ENCODE measurements at regions not wholly inside any gene's neighbourhood (a gene's known extent, or its start where the extent isn't known, plus 50 kb on each side); places are given as distances from the start of the nearest gene placed in this dataset.

DNA sequence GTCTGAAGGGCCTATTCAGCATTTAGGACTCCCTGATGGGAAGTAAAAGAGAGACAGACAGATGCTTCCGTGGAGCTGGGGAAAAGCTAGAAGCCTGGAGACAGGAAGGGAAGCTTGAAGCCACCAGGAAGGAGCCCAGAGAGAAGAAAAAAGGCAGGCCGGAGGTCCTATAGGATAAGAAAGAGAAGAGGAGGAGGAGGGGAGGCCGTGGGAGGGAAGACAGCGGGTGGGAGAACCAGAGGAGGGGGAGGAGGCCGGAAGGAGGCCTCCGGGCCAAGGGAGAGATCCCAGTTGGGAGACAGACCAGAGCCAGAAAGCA lies 107.1 kb upstream of the PKDCC start:
- DNase-seq: peak; percentile 69

GRCh38 chr2:41941831-41942230 lies 106.0 kb upstream of the PKDCC start:
- no peak for DNase-seq

DNA sequence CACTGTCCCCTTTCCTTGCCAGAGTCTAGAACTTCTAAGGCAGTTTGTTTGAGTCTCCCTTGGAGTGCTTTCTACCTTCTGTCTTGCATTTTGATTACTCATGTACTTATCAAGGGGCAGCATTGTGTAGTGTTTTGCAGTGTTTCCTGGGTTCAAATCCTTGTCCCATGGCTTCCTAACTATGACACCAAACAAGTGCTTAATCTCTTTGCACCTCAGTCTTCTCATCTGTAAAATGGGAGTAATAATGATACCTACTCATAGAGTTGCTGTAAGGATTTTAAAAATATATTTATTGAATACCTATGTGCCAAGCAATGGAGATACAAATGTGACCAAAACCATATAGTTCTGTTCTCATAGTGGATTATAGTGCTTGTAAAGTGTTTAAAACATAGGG lies 105.5 kb upstream of the PKDCC start:
- DNase-seq: no peak

DNA sequence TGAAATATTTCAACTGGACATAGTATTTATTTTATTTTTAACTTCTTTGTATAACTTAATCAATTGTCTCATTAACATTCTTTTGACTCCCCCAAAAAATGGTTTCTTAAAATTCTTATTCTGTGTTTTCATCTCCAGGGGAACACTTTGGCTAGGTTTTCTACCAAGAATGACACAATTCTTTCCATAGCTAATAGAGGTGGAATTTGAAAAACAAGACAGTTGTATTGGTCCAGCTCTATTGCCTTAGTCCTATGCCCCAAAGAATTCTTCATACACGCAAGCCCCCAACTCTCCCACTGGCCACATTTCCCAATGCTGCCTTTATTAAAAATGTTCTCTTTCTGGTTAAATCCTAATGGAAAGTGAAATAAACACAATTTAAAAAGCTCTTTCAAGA lies 104.7 kb upstream of the PKDCC start:
- DNase-seq: no peak

DNA sequence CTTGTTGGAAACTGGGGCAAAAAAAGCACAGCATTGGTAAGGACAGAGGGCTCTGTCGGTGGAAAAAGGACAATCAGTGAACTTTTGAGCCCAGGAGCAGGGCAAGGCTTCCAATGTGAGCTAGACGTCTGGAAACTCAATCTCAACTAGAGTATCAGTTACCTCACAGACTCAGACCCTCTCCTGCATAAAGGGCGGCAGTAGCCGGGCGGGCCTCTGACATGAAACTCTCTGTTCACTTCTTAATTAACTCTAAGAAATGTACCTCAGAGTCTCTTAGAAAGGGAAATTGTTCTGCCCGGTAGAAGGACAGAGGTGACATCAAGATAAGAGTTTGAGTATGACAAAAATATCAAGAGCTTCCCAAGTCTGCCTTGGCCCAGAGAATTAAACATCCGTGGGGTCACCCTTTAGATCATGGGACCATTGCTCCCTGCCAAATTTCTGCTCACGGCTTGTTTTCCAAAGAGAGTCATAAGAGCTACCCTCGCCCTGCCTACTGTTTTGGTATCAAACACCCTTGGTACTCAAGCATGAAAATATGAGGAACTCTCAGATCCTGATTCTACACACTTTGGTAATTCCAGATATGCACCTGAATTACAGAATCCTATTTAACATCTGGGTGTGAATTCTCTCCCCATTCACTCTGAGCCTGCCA lies 103.5 kb upstream of the PKDCC start:
- no peak for DNase-seq

DNA sequence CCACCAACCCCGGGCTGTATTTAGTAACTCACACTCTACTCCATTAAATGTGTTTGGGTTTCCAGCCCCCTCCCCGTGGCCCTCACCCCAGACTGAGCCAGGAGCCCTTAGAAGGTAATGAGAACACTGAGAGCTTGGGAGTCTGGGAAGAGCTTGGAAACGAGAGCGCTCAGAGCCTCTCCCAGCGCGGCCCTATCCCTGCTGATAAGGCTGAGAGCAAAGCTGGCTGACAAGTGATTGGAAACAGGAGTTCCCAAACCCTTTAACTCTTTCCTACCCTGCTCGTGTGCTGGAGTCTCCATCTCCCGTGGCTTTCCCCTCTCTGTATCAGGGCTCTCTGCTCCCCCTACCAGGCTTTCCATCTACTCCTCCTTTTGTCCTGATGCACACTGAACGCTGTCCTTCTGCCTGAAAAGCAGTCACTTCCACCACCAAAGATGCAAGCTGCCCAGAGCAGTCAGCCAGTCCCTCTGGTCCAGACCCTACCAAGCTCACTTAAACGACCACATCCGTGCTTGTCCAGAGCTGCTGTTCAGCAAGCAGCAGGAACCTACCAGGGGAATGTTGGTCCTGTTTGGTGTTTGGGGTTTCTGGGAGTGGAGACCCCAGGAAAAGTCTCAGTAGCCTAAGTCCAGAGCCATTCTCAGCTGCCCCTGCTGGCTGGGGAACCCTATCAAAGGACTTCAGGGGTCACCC lies 100.0 kb upstream of the PKDCC start:
- no peak for DNase-seq

GRCh38 chr2:41948397-41948763 lies 99.4 kb upstream of the PKDCC start:
- no peak for DNase-seq

DNA sequence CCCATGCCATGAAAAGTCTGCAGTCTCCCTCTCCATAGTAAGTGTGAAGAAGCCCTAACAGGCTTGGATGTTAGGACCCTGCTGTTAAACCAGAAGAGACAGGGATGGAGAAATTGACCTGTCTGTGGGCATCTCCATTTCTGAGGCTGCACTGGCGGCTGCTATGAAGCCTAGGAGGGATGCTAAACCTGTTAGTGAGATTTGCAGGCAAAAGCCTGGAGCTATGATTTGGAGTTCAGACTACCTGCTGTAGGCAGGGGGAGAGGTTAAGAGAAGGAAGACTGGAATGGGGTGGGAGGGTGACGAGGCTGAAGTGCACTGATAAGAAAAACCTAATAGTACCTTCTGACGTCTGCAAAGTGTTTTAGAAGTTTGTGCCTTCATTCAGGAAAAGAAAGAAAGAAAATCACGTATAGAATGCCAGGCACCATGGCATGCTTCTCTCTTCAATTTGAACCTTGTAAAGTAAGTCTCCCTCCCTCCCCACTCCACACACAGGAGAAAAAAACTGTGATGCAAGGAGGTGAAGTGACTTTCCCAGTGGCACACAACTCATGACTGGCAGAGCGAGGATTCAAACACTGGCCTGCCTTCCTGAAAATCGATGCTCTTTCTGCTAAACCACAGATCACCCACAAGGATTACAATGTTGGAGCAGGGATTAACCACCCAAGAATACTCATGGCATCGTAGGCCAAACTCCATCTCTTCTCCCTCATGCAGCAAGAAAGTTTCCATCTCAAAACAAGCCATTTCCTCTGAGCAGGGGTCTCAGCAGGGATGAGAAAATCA lies 98.5 kb upstream of the PKDCC start:
- no peak for DNase-seq

GRCh38 chr2:41949883-41950665 lies 97.7 kb upstream of the PKDCC start:
- no peak for DNase-seq

DNA sequence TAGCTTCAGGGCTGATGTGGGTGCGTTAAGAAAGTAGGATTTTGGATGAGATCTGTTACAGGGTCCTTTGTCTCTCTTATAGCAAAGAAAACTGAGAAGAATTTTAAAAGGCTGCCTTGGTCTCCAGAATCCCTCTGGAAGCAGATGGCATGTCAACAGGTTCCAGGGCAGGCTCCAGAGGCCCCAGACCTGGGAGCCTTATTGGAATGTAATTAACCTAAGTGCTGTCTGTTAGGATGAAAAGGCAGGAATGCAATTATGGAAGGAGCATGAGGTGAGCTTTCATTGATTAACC lies 97.2 kb upstream of the PKDCC start:
- DNase-seq: no peak

DNA sequence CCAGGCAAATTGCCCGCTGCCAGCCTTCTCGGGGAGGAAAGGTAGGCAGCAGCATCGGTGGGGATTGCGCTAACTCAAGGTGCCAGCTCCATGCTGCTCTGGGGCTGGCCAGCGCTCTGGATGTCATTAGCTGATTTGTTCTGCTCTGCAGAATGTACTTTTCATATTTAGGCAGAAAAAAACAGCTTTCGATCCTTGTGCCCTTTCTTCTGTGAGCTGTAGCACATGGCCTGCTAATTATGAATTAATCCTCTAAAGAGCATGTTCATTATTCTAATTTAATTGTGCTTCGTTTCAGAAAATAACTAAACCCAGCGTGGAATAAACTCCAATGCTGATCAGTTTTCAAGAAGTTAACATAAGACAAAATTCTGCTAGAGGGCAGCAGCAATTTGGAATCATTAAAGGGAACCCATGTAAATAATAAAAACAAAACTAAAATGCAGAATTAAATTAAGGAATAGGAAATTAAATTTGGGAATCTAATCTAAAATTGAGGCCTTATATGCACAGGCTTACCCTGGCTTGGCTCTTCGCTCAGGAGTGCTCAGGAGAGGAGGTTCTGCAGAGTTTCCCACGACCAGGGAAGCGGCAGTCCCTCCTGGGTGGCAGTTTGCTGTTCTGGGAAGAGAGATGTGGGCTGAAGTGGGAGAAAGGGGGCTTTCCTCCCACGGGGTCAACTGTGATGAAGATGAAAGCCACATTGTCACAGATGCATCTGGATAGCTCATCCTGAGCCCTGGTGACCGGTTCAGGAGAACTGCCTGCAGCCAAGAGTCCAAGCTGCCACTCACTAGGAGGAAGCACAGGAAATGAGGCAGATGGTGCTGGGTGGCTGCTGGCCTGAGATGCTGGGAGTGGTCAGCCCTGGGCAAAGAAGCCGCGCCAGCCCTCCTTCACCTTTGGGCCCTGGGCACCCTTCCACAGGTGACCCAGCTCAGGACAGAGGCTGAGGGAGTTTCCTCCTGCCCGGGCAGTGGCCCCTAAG lies 93.2 kb upstream of the PKDCC start:
- no peak for DNase-seq

GRCh38 chr2:41955316-41956043 lies 92.3 kb upstream of the PKDCC start:
- no peak for DNase-seq

- no peak for DNase-seq
Measured at GRCh38 chr2:41957431-41957830, 90.4 kb upstream of the PKDCC start.

- no peak for DNase-seq
Measured at GRCh38 chr2:41958251-41958650, 89.6 kb upstream of the PKDCC start.

DNA sequence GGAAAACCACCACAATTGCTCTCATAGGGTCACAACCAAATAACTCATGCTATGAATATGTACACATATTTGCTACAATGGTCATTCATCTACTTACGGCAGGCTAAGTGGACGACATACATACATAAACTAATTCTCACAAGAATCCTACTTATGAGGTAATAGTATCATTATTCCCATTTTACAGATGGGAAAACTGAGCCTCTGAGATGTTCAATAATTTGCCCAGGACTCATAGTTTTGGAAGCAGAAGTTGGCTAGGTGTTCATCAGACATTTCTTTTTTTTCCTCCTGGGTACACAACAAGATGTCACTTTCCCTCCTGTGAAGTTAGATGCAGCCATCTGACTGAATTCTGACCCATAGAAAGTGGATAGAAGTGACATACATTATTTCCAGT lies 89.0 kb upstream of the PKDCC start:
- DNase-seq: no peak

DNA sequence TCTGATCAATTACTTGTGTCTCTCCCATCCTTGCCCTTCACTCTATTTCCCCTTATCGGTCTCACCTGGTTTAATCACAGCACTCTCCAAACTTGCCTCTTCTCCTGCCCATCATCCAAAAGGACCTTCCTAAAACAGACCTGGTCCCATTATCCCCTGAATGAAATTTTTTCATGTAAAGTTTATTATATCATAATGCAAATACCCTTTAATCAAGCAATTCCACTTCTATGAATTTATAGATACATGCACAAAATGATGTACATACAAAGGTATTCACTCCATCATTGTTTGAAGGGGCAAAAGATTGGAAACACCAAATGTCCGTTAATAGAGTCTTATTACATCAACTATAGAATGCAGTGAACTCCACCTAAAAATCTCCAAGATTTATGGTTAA lies 88.1 kb upstream of the PKDCC start:
- DNase-seq: no peak

GRCh38 chr2:41962922-41963622 lies 84.7 kb upstream of the PKDCC start:
- no peak for DNase-seq

GRCh38 chr2:41963661-41964525 lies 83.9 kb upstream of the PKDCC start:
- DNase-seq: peak; percentile 52

DNA sequence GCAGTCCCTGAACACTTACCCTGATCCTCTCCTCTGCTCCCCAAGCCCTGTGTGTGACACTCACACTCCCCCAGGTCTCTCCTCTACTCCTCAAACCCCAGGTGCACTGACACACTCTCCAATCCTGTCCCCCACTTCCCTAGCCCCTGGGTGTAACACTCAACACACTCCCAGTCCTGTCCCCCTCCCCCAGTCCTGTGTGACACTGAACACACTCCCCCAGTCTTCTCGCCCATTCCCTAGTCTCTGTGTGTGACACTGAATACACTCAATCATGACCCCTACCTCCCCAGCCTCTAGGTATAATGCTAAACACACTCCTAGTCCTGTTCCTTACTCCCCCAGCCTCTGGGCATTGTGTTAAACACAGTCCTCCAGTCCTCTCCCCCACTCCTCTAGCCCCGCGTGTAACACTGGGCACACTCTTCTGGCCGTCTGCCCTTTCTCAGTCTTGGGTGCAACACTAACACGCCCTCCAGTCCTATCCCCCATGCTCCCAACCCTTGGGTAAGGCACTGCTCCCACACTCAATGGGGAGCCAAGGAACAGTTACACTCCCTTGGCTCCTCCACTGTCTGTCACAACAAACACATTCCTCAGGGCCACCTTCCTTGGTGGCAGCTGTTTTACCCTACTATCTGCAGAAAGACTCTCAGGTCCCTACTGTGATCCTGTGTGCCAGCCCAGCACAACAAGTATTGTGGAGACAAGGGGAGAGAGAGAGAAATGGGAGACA lies 82.5 kb upstream of the PKDCC start:
- no peak for DNase-seq
